Kidney tubule cell (primary cell): ENCODE measurements at regions not wholly inside any gene's neighbourhood (a gene's known extent, or its start where the extent isn't known, plus 50 kb on each side); places are given as distances from the start of the nearest gene placed in this dataset.
A peak's percentile ranks its signal among the peaks of the same experiment; 100 is the strongest.

Source experiments
- DNase-seq: peaks from one replicate; pipeline ENCODE4 v3.0.0-alpha.2; 2018; ENCODE audit warnings: low spot score

- DNase-seq = peak; percentile 7
These were observed 382.3 kb downstream of the PCNX1 start for GRCh38 chr14:71289536-71289935.

GRCh38 chr14:71290301-71290700, 383.0 kb downstream of the PCNX1 start:
- no peak for DNase-seq

GRCh38 chr14:71290960-71291466, 383.8 kb downstream of the PCNX1 start:
- DNase-seq = peak; percentile 98

GRCh38 chr14:71296184-71296583, 388.9 kb downstream of the PCNX1 start:
- DNase-seq = no peak

- no peak for DNase-seq
These were observed 393.5 kb downstream of the PCNX1 start for GRCh38 chr14:71300566-71301330.

GRCh38 chr14:71301611-71302010, 394.4 kb downstream of the PCNX1 start:
- DNase-seq = no peak

- DNase-seq = no peak
These were observed 397.4 kb downstream of the PCNX1 start for GRCh38 chr14:71304690-71305089.

GRCh38 chr14:71308671-71309070, 401.4 kb downstream of the PCNX1 start:
- no peak for DNase-seq

GRCh38 chr14:71309756-71310155, 402.5 kb downstream of the PCNX1 start:
- no peak for DNase-seq

- no peak for DNase-seq
These were observed 403.8 kb downstream of the PCNX1 start for GRCh38 chr14:71311061-71311460.

- DNase-seq = no peak
These were observed 407.5 kb downstream of the PCNX1 start for GRCh38 chr14:71314717-71315116.

- no peak for DNase-seq
These were observed 410.3 kb downstream of the PCNX1 start for GRCh38 chr14:71317385-71318096.

GRCh38 chr14:71318097-71318459, 410.8 kb downstream of the PCNX1 start:
- no peak for DNase-seq

- peak; percentile 24 for DNase-seq
These were observed 412.4 kb downstream of the PCNX1 start for GRCh38 chr14:71319666-71320065.

- peak; percentile 99 for DNase-seq
These were observed 413.0 kb downstream of the PCNX1 start, which contains the start of gene SIPA1L1 for GRCh38 chr14:71320107-71320733. Gene SIPA1L1, plus strand, starts transcription at chr14:71320476.

GRCh38 chr14:71320734-71321573, 413.7 kb downstream of the PCNX1 start:
- peak; percentile 75 for DNase-seq

GRCh38 chr14:71321574-71322315, 414.5 kb downstream of the PCNX1 start:
- DNase-seq = peak; percentile 76

GRCh38 chr14:71322655-71323250, 415.5 kb downstream of the PCNX1 start:
- DNase-seq = peak; percentile 54

GRCh38 chr14:71324767-71325272, 417.6 kb downstream of the PCNX1 start:
- DNase-seq = peak; percentile 47

- no peak for DNase-seq
These were observed 420.4 kb downstream of the PCNX1 start for GRCh38 chr14:71327691-71328090.
